ENCODE measurements at regions not wholly inside any gene's neighbourhood (a gene's known extent, or its start where the extent isn't known, plus 50 kb on each side); places are given as distances from the start of the nearest gene placed in this dataset.
A peak's percentile ranks its signal among the peaks of the same experiment; 100 is the strongest.

- no peak for DNase-seq (ENCODE audit: low read depth)
Observed at GRCh38 chr12:3991798-3992580, 118.8 kb upstream of the PARP11 start.

- DNase-seq (ENCODE audit: low read depth) = no peak
Observed at GRCh38 chr12:3990501-3991280, 117.5 kb upstream of the PARP11 start.

GRCh38 chr12:3989218-3989550 lies 116.0 kb upstream of the PARP11 start:
- no peak for DNase-seq (ENCODE audit: low read depth)

- no peak for DNase-seq (ENCODE audit: low read depth)
Observed at GRCh38 chr12:3988519-3989217, 115.5 kb upstream of the PARP11 start.

- no peak for DNase-seq (ENCODE audit: low read depth)
Observed at GRCh38 chr12:3987571-3987970, 114.4 kb upstream of the PARP11 start.

GRCh38 chr12:3980504-3981272 lies 107.5 kb upstream of the PARP11 start:
- no peak for DNase-seq (ENCODE audit: low read depth)

GRCh38 chr12:3977621-3978020 lies 104.4 kb upstream of the PARP11 start:
- no peak for DNase-seq (ENCODE audit: low read depth)

GRCh38 chr12:3976351-3976938 lies 103.2 kb upstream of the PARP11 start:
- DNase-seq (ENCODE audit: low read depth) = no peak

GRCh38 chr12:3975652-3976051 lies 102.5 kb upstream of the PARP11 start:
- no peak for DNase-seq (ENCODE audit: low read depth)

GRCh38 chr12:3974883-3975282 lies 101.7 kb upstream of the PARP11 start:
- DNase-seq (ENCODE audit: low read depth) = no peak

- DNase-seq (ENCODE audit: low read depth) = no peak
Observed at GRCh38 chr12:3973973-3974644, 100.9 kb upstream of the PARP11 start.

GRCh38 chr12:3973269-3973884 lies 100.2 kb upstream of the PARP11 start:
- DNase-seq (ENCODE audit: low read depth) = no peak

GRCh38 chr12:3972576-3972975 lies 99.4 kb upstream of the PARP11 start:
- no peak for DNase-seq (ENCODE audit: low read depth)

- no peak for DNase-seq (ENCODE audit: low read depth)
Observed at GRCh38 chr12:3968523-3968922, 95.3 kb upstream of the PARP11 start.

- DNase-seq (ENCODE audit: low read depth) = no peak
Observed at GRCh38 chr12:3967556-3968160, 94.5 kb upstream of the PARP11 start.

GRCh38 chr12:3966376-3966775 lies 93.2 kb upstream of the PARP11 start:
- no peak for DNase-seq (ENCODE audit: low read depth)

GRCh38 chr12:3965046-3965445 lies 91.8 kb upstream of the PARP11 start:
- DNase-seq (ENCODE audit: low read depth) = no peak

- DNase-seq (ENCODE audit: low read depth) = no peak
Observed at GRCh38 chr12:3964439-3964838, 91.2 kb upstream of the PARP11 start.

GRCh38 chr12:3962631-3963483 lies 89.7 kb upstream of the PARP11 start:
- peak; percentile 62 for DNase-seq (ENCODE audit: low read depth)

Measured in stimulated activated CD4-positive, alpha-beta T cell treated with anti-CD3 and anti-CD28 coated beads, Interleukin-2, amount 100 ng/mL, for 4 hours (primary cell).